Transverse colon (tissue), 4 donors: ENCODE measurements at regions not wholly inside any gene's neighbourhood (a gene's known extent, or its start where the extent isn't known, plus 50 kb on each side); places are given as distances from the start of the nearest gene placed in this dataset.

ENCODE experiments used
- DNase-seq: peaks from one replicate; pipeline ENCODE4 v3.0.0-alpha.2; 2019
- H3K27ac ChIP-seq, 4 donors: fragments of 200-600 bp; sonication (generic); 2 replicates each; pipeline ENCODE4 v1.5.1; 2016 to 2018; ENCODE audit warnings: inconsistent platforms in 4 of 4
- H3K27me3 ChIP-seq: fragments of 200-600 bp; sonication (generic); 2 replicates; pipeline ENCODE4 v1.5.1; 2017; ENCODE audit warnings: inconsistent platforms
- H3K36me3 ChIP-seq, 4 donors: fragments of 200-600 bp; sonication (generic); 2 replicates each; pipeline ENCODE4 v1.5.1; 2017 to 2019; ENCODE audit warnings: inconsistent platforms in 4 of 4
- H3K4me1 ChIP-seq, 4 donors: fragments of 200-600 bp; sonication (generic); 2 replicates each; pipeline ENCODE4 v1.5.1; 2017 to 2020; ENCODE audit warnings: inconsistent platforms in 4 of 4
- H3K4me3 ChIP-seq, 4 donors: fragments of 200-600 bp; sonication (generic); 1 replicate in 1 of 4; 2 replicates in 3 of 4; pipeline versions ENCODE4 v1.5.1 to v1.6.1; 2017 to 2019; ENCODE audit warnings: inconsistent platforms in 4 of 4
- H3K9me3 ChIP-seq, 2 donors: fragments of 200-600 bp; sonication (generic); 2 replicates each; pipeline ENCODE4 v1.5.1; 2017 to 2019; ENCODE audit warnings: inconsistent platforms in 2 of 2
- CTCF ChIP-seq, 5 experiments: fragments of 200-600 bp in 3 of 5; fragments of 450-650 bp in 2 of 5; sonication (generic) in 3 of 5; IDR thresholded peaks; 1 replicate in 2 of 5; 2 replicates in 3 of 5; pipeline ENCODE4 v1.5.1; 2016 to 2017; ENCODE audit warnings: antibody characterized with exemption in 5 of 5, inconsistent platforms in 3 of 5, mild to moderate bottlenecking in 2 of 5, moderate library complexity in 1 of 5
- EP300 ChIP-seq: sonication (generic); formaldehyde crosslinking; IDR thresholded peaks from one replicate; pipeline ENCODE4 v1.6.1; 2017; ENCODE audit warnings: antibody characterized with exemption, low read depth
- POLR2A ChIP-seq: fragments of 450-650 bp; IDR thresholded peaks from one replicate; pipeline ENCODE4 v1.6.1; 2016; ENCODE audit warnings: antibody characterized with exemption, mild to moderate bottlenecking, moderate library complexity
- POLR2AphosphoS5 ChIP-seq, 3 donors: sonication (generic); formaldehyde crosslinking; IDR thresholded peaks; one replicate each; pipeline ENCODE4 v1.6.1; 2016; ENCODE audit warnings: antibody characterized with exemption in 3 of 3
- WGBS, 2 donors: methylation state at CpG; one replicate each; pipeline ENCODE4 v1.1.5; 2018; ENCODE audit warnings: low coverage in 1 of 2; 5-methylcytosine and 5-hydroxymethylcytosine counted together
- in situ Hi-C, 4 donors: fragments of 200-750 bp; cut with MboI; loops; one replicate each; pipeline versions ENCODE4 v1.15.0 to v1.15.1; 2017; ENCODE audit warnings: low sequenced_read_pairs in 3 of 4, low pct_ligation_motif_present in 1 of 4, low pct_unique_long_range_greater_than_20kb in 1 of 4
- intact Hi-C: fragments of 100-400 bp; cut with DNase I; formaldehyde crosslinking; loops from one replicate; pipeline ENCODE4 v1.15.1; 2023; ENCODE audit warnings: low total_unique reads

- Histone ChIP-seq H3K9me3 (peaks cover 6 to 12% of the 10 kb centered on the region in 2 donors), H3K27me3 (no peaks in the 10 kb centered on the region), H3K36me3 (no peaks in the 10 kb centered on the region), H3K27ac (no peak overlapping the region), H3K4me1 (no peaks in the 10 kb centered on the region), H3K4me3 (no peak overlapping the region)
- no peak for DNase-seq
- intact Hi-C loops, result no loop called here
- in situ Hi-C loops, result loop anchor here in 3 of 4 donors (25.0 kb wide), 5 partner anchors 112 to 362 kb away; partner anchors contain the start of gene KLRB1 (in 1 of the 3)
- WGBS, 2 donors, result 60 to 63% methylated on average over 7 to 16 of the region's 16 CpGs
- TF ChIP-seq EP300 (no peak), POLR2AphosphoS5 (IDR thresholded peaks at IDR 0.05) (no peak), POLR2A (no peak), CTCF (IDR thresholded peaks at IDR 0.05) (no peak)
Measured at GRCh38 chr12:9349888-9350885, 142.0 kb upstream of the PZP start.

GRCh38 chr12:9348906-9349518, 140.8 kb upstream of the PZP start:
- H3K4me3 ChIP-seq, result no peak overlapping the region
- no peaks in the 10 kb centered on the region for H3K36me3 ChIP-seq
- no peak for DNase-seq
- in situ Hi-C loops (loop anchor here in 3 of 4 donors (25.0 kb wide), 4 partner anchors 138 to 363 kb away; partner anchors contain the start of gene KLRB1 (in 1 of the 3)), intact Hi-C loops (no loop called here)
- H3K27me3 ChIP-seq, result no peaks in the 10 kb centered on the region
- peaks cover 1 to 5% of the 10 kb centered on the region in 2 donors for H3K9me3 ChIP-seq
- 92 to 94% methylated on average over 3 to 29 of the region's 29 CpGs for WGBS, 2 donors
- H3K4me1 ChIP-seq, result no peaks in the 10 kb centered on the region
- no peak overlapping the region for H3K27ac ChIP-seq
- TF ChIP-seq POLR2A (no peak), EP300 (no peak), POLR2AphosphoS5 (IDR thresholded peaks at IDR 0.05) (no peak), CTCF (IDR thresholded peaks at IDR 0.05) (no peak)

GRCh38 chr12:9347328-9348127, 139.3 kb upstream of the PZP start:
- no peaks in the 10 kb centered on the region for H3K4me1 ChIP-seq
- no peaks in the 10 kb centered on the region for H3K9me3 ChIP-seq
- no peak for DNase-seq
- no peaks in the 10 kb centered on the region for H3K27me3 ChIP-seq
- in situ Hi-C loops (loop anchor here in 3 of 4 donors (25.0 kb wide), 4 partner anchors 140 to 365 kb away; partner anchors contain the start of gene KLRB1 (in 1 of the 3)), intact Hi-C loops (no loop called here)
- no peak overlapping the region for H3K27ac ChIP-seq
- H3K36me3 ChIP-seq, result no peaks in the 10 kb centered on the region
- TF ChIP-seq EP300 (no peak), CTCF (IDR thresholded peaks at IDR 0.05) (no peak), POLR2AphosphoS5 (IDR thresholded peaks at IDR 0.05) (no peak), POLR2A (no peak)
- 86 to 89% methylated on average over 4 to 5 of the region's 5 CpGs for WGBS, 2 donors
- H3K4me3 ChIP-seq, result no peak overlapping the region
